Peyer's patch (tissue), 4 donors: ENCODE measurements at regions not wholly inside any gene's neighbourhood (a gene's known extent, or its start where the extent isn't known, plus 50 kb on each side); places are given as distances from the start of the nearest gene placed in this dataset.

Source experiments
- POLR2A ChIP-seq, 2 donors: fragments of 450-650 bp; IDR thresholded peaks; one replicate each; pipeline ENCODE4 v1.5.1; 2017; ENCODE audit warnings: antibody characterized with exemption in 2 of 2, mild to moderate bottlenecking in 2 of 2, moderate library complexity in 2 of 2
- TF ChIP-seq, protein P1 (sequence below), 6 experiments: fragments of 450-650 bp in 4 of 6; fragments of 200-600 bp in 2 of 6; sonication (generic) in 1 of 6; IDR thresholded peaks; one replicate each; pipeline ENCODE4 v1.5.1; 2017 to 2019; ENCODE audit warnings: antibody characterized with exemption in 6 of 6, mild to moderate bottlenecking in 3 of 6, moderate library complexity in 1 of 6

DNA sequence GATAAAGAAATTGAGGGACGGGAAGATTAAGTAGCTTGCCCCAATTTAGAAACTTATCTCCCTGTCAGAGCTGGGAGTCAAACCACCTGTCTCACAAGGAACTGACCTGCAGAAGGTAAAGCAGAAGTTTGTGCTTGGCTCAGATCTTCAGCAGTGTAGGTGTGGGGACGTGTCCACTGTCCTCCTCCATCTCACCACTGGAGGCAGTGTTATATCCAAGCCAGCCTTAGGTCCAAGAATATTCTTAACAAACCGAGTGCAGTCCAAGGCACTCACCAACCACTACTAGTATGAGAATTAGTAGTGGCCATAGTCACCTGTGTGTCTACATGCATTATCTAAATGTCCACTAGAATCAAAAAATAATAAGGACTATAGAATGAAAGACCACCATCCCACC is 86.3 kb upstream of the IRX1 start:
- TF ChIP-seq, protein P1, sequence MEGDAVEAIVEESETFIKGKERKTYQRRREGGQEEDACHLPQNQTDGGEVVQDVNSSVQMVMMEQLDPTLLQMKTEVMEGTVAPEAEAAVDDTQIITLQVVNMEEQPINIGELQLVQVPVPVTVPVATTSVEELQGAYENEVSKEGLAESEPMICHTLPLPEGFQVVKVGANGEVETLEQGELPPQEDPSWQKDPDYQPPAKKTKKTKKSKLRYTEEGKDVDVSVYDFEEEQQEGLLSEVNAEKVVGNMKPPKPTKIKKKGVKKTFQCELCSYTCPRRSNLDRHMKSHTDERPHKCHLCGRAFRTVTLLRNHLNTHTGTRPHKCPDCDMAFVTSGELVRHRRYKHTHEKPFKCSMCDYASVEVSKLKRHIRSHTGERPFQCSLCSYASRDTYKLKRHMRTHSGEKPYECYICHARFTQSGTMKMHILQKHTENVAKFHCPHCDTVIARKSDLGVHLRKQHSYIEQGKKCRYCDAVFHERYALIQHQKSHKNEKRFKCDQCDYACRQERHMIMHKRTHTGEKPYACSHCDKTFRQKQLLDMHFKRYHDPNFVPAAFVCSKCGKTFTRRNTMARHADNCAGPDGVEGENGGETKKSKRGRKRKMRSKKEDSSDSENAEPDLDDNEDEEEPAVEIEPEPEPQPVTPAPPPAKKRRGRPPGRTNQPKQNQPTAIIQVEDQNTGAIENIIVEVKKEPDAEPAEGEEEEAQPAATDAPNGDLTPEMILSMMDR (IDR thresholded peaks at IDR 0.05), result no peak
- TF ChIP-seq POLR2A (IDR thresholded peaks at IDR 0.05), result no peak
